WERI-Rb-1 (cell line): ENCODE measurements at regions not wholly inside any gene's neighbourhood (a gene's known extent, or its start where the extent isn't known, plus 50 kb on each side); places are given as distances from the start of the nearest gene placed in this dataset.

ENCODE experiments used
- DNase-seq: peaks from one replicate; pipeline ENCODE4 v3.0.0-alpha.2; 2020
- H3K27ac ChIP-seq: fragments of 250-450 bp; sonication (Bioruptor Pico); 2 replicates; pipeline ENCODE4 v1.5.1; 2020; ENCODE audit warnings: mild to moderate bottlenecking, moderate library complexity
- H3K27me3 ChIP-seq: fragments of 250-450 bp; sonication (Bioruptor Pico); 2 replicates; pipeline ENCODE4 v1.5.1; 2021; ENCODE audit warnings: mild to moderate bottlenecking, low read depth, moderate library complexity; ENCODE audit not compliant: insufficient read depth, severe bottlenecking
- H3K36me3 ChIP-seq: fragments of 250-450 bp; sonication (Bioruptor Pico); 2 replicates; pipeline ENCODE4 v1.5.1; 2020; ENCODE audit warnings: mild to moderate bottlenecking, moderate library complexity
- H3K4me3 ChIP-seq: 2 replicates; pipeline ENCODE4 v1.5.1; 2011; ENCODE audit warnings: low read depth, mild to moderate bottlenecking, control low read depth, low read length
- H3K9me3 ChIP-seq: fragments of 250-450 bp; sonication (Bioruptor Pico); 2 replicates; pipeline ENCODE4 v1.5.1; 2021; ENCODE audit warnings: mild to moderate bottlenecking, moderate library complexity; ENCODE audit not compliant: severe bottlenecking
- CTCF ChIP-seq: IDR thresholded peaks from 2 replicates; pipeline ENCODE4 v1.5.1; 2011; ENCODE audit warnings: low read depth, mild to moderate bottlenecking, control low read depth, inconsistent platforms, low read length

GRCh38 chr10:90432866-90433265 is 425.0 kb downstream of the HTR7 start:
- Histone ChIP-seq H3K4me3 (no peak overlapping the region), H3K36me3 (no peaks in the 10 kb centered on the region), H3K27ac (no peak overlapping the region), H3K27me3 (no peaks in the 10 kb centered on the region), H3K9me3 (no peaks in the 10 kb centered on the region)
- peak; percentile 10 for DNase-seq
- TF ChIP-seq CTCF = no peak

GRCh38 chr10:90435296-90435695 is 422.5 kb downstream of the HTR7 start:
- H3K9me3 ChIP-seq = no peaks in the 10 kb centered on the region
- DNase-seq = no peak
- no peak overlapping the region for H3K27ac ChIP-seq
- TF ChIP-seq CTCF = no peak
- H3K4me3 ChIP-seq = no peak overlapping the region
- no peaks in the 10 kb centered on the region for H3K36me3 ChIP-seq
- H3K27me3 ChIP-seq = no peaks in the 10 kb centered on the region

- TF ChIP-seq CTCF = no peak
- Histone ChIP-seq H3K36me3 (no peaks in the 10 kb centered on the region), H3K27me3 (no peaks in the 10 kb centered on the region), H3K4me3 (no peak overlapping the region), H3K27ac (no peak overlapping the region), H3K9me3 (peaks cover 6% of the 10 kb centered on the region)
- no peak for DNase-seq
Observed at GRCh38 chr10:90437452-90437851, 420.4 kb downstream of the HTR7 start.

GRCh38 chr10:90440870-90441269 is 417.0 kb downstream of the HTR7 start:
- H3K27ac ChIP-seq = no peak overlapping the region
- no peak overlapping the region for H3K4me3 ChIP-seq
- TF ChIP-seq CTCF = no peak
- DNase-seq = no peak
- no peaks in the 10 kb centered on the region for H3K36me3 ChIP-seq
- H3K27me3 ChIP-seq = no peaks in the 10 kb centered on the region
- peaks cover 8% of the 10 kb centered on the region for H3K9me3 ChIP-seq

GRCh38 chr10:90443342-90443741 is 414.5 kb downstream of the HTR7 start:
- peaks cover 8% of the 10 kb centered on the region for H3K9me3 ChIP-seq
- no peaks in the 10 kb centered on the region for H3K36me3 ChIP-seq
- H3K27ac ChIP-seq = no peak overlapping the region
- H3K4me3 ChIP-seq = no peak overlapping the region
- no peak for DNase-seq
- TF ChIP-seq CTCF = no peak
- no peaks in the 10 kb centered on the region for H3K27me3 ChIP-seq

GRCh38 chr10:90447831-90448230 is 410.0 kb downstream of the HTR7 start:
- TF ChIP-seq CTCF = no peak
- no peak for DNase-seq
- Histone ChIP-seq H3K27me3 (no peaks in the 10 kb centered on the region), H3K36me3 (no peaks in the 10 kb centered on the region), H3K9me3 (no peaks in the 10 kb centered on the region), H3K27ac (no peak overlapping the region), H3K4me3 (no peak overlapping the region)
